ENCODE measurements at regions not wholly inside any gene's neighbourhood (a gene's known extent, or its start where the extent isn't known, plus 50 kb on each side); places are given as distances from the start of the nearest gene placed in this dataset.
A peak's percentile ranks its signal among the peaks of the same experiment; 100 is the strongest.
"Not testable (repeated sequence)": the region's sequence is repeated elsewhere in the genome, so short reads cannot be mapped to it uniquely, and the experiment has no call there.

DNA sequence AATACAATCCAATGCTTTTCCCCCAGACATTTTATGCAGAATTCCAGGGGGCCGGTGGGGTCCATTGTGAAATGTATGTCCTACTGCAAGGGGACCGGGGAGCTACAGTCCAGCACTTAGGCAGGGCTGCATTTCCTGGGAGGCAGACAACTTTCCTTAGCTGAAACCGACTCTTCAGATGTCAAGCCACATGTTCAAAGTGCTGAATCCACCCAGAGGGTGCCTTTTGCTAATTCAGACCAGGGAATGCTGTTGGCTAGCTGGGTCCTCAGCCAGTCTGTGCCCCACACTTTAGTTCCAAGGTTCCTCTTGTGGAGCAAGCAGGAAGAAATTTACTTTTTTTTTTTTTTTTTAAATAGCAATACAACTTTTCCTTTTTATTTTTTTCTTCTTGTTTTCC is 219.5 kb upstream of the LRTM1 start:
- no peak for DNase-seq

DNA sequence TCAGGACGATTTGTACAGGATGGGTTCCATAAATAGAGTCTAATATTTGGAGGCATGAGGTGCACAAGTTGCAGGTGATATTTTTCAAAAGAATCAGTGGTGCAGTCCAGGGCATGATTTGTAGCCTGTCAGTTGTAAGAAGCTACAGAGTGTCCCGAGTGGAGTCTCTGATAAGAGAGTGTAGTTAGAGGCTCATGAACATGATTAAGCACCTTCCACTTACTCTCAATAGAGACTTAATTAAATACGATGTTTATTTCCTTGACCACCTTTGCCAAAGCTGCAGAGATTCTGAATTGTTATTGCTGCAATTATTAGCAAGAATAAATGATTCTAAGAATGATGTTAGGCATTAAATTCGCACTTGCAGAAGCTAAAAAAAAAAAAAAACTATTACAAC is 218.4 kb upstream of the LRTM1 start:
- DNase-seq, result no peak

DNA sequence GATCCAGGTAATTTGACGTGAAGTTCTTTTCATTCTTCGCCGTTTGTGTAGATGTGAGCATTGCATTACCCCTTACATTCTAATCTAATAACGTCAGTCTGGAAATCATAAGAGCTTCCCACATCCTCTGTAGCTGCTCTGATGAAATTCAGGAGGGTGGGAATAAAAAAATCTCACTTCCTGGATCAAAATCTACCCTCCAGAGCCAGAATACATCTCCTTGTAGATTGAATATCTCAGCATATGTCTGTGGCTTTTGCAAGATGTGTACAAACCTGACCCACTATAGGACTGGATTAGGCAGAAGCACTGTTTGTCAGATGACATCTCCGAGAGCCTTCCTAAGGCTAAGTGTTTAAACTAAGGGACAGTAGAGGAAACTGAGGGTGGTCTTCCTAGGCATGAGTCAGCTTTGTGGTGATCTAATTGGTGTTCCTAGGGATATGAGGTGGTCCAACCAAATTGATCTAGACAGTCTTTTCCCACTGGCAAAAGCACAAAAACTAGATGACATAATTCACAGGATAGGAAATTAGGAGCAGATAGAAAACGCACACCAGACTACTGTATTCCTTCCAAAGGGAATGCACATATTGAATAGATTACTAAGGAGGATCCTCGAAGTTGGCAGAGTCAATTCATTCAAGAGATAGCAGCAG is 216.3 kb upstream of the LRTM1 start:
- no peak for DNase-seq

DNA sequence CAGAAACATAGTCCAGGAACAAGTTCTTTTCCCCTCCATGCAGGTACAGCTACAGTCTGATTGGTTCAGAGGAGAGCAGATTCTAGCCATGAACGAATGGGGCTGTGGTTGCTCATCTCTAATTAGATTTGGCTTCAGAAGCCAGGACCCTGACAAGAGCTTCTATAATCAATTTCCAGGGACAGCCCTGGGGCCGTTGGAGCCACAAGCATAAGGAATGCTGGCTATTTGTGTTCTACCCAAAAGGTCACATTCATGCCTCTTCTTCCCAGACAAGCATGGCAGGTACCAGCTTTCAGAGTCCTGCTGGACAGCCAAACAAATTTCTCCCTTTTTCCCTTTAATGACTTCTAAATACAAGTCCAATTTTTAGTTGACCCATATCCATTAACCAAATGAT is 215.5 kb upstream of the LRTM1 start:
- no peak for DNase-seq

DNA sequence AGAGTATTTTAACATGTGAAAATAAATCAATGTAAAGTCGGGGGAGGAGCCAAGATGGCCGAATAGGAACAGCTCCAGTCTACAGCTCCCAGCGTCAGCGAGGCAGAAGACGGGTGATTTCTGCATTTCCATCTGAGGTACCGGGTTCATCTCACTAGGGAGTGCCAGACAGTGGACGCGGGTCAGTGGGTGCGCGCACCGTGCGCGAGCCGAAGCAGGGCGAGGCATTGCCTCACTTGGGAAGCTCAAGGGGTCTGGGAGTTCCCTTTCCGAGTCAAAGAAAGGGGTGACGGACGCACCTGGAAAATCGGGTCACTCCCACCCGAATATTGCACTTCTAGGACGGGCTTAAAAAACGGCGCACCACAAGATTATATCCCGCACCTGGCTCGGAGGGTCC is 208.4 kb upstream of the LRTM1 start:
- not testable (repeated sequence) for DNase-seq

DNA sequence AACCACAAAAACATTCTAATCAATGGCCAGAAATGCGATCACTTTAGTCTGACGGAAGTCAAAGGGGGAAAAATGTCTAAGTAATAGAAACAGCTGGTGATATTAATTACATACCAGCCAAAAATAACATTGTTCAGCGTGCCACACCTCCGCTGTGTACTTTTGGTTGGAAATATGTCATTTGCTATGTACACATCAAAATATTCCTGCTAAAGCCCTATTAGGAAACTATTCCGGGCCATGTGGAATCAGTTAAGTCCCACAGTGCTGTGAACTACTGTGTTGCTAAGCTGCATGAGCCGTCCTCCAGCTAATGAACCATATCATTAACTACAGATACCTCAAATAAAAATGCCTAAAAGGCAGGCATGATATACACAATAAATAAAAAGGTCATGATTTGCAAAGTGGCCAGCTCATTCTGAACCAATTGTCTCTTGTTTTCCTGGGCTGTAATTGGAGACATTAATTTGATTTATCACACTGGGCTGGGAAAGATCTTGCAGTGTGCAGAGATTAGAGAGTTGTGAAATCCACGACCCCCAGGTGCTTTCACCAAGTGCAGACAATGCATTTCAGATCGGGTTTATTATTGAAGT is 200.5 kb upstream of the LRTM1 start:
- DNase-seq, result peak; percentile 75

DNA sequence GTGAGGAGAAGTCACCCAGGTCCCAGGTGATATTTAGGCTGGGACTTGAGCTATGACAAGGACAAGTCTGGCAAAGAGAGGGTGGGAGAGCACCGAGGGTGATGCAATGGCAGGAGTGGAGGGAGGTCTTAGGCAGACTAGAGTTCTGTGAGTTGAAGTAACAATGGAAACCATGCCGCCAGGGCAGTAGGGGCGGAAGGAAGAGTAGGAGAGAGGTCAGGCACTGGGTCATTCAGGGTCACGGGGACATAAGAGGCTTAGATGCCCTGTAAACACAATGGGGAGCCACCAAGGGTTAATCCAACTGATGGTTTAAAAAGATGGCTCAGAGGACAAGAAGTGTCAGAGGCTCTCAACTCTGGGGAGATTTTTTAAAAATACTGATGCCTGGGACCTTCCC is 199.7 kb upstream of the LRTM1 start:
- peak; percentile 84 for DNase-seq

DNA sequence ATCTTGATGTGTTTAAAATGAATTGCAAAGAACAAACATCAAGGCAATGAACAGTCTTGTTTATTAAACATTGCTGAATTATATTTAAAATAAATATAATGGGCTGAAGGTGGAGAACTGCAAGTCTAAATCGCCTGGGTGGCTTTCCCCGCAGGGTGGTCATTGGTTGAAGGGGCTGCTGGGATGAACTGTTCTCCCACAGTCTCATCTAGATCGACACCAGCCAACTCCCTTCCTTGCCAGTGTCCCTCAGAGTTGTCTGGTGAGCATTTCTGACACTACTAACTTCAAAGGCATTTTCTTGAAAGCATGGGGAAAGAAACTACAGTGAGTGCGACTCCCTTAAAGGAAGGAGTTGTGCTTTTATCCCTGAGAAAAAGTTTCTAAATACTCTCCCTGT is 196.5 kb upstream of the LRTM1 start:
- no peak for DNase-seq

Measured in NCI-H82 (cell line).